KOPT-K1 (cell line): ENCODE measurements at regions not wholly inside any gene's neighbourhood (a gene's known extent, or its start where the extent isn't known, plus 50 kb on each side); places are given as distances from the start of the nearest gene placed in this dataset.
"Not testable (repeated sequence)": the region's sequence is repeated elsewhere in the genome, so short reads cannot be mapped to it uniquely, and the experiment has no call there.

Experiments used
- H3K27ac ChIP-seq: fragments of 200-600 bp; sonication (generic); 2 replicates; pipeline ENCODE4 v1.5.1; 2016; ENCODE audit warnings: antibody characterized with exemption, mild to moderate bottlenecking, low read depth, low read length; ENCODE audit not compliant: poor library complexity, severe bottlenecking
- H3K36me3 ChIP-seq: fragments of 200-600 bp; sonication (generic); 2 replicates; pipeline ENCODE4 v1.5.1; 2017; ENCODE audit warnings: antibody characterized with exemption, mild to moderate bottlenecking, low read length, moderate library complexity; ENCODE audit not compliant: insufficient read depth
- H3K9me3 ChIP-seq: fragments of 200-600 bp; sonication (generic); 2 replicates; pipeline ENCODE4 v1.5.1; 2017; ENCODE audit warnings: antibody characterized with exemption, low read length, mild to moderate bottlenecking; ENCODE audit not compliant: insufficient read depth, poor library complexity, severe bottlenecking

DNA sequence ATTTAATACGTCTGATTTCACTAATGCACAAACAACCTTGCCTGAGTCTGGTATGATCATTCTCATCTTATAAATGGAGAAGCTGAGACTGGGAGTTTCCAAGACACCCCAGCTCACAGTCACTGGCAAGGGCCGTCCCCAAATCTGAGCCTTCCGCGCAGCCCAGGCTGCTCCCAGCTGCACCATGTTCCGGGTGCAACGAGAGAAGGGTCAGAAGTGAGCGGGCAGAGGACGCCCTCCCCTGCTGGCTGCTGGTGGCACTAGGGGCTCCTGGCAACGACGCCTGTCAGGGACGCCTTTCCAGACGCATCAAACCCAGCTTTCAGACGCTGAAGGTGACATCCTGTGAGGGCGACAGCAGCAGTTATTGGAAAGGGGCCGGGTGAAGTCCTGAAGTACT, 115.3 kb upstream of the PROKR2 start:
- H3K36me3 ChIP-seq = no peaks in the 10 kb centered on the region
- H3K27ac ChIP-seq = no peak overlapping the region
- no peaks in the 10 kb centered on the region for H3K9me3 ChIP-seq

DNA sequence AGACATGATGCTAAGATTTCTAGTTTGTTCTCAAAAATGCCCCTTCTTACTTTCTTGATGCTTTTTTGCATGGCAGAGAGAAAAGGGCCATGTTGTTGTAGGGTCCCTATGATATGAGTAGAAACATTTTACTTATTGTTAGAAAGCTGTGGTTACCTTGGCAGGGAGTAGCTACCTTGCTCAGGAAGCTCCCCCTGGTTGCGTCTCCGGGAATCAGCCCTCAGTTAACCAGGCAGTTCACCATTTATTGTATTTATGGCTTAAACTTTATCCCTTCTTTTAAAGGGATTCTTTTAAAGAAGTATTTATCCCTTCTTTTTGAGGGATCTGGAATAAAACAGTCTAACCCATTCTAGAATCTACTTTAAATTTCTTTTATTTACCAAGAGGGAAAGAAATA, 113.9 kb upstream of the PROKR2 start:
- no peak overlapping the region for H3K27ac ChIP-seq
- no peaks in the 10 kb centered on the region for H3K9me3 ChIP-seq
- no peaks in the 10 kb centered on the region for H3K36me3 ChIP-seq

- Histone ChIP-seq H3K27ac (no peak overlapping the region), H3K9me3 (no peaks in the 10 kb centered on the region), H3K36me3 (no peaks in the 10 kb centered on the region)
Observed at GRCh38 chr20:5426026-5426425, 109.3 kb upstream of the PROKR2 start.

GRCh38 chr20:5416086-5416485, 99.3 kb upstream of the PROKR2 start:
- Histone ChIP-seq H3K36me3 (no peaks in the 10 kb centered on the region), H3K9me3 (peaks cover 12% of the 10 kb centered on the region), H3K27ac (no peak overlapping the region)

- Histone ChIP-seq H3K36me3 (no peaks in the 10 kb centered on the region), H3K9me3 (peaks cover 7% of the 10 kb centered on the region), H3K27ac (no peak overlapping the region)
Observed at GRCh38 chr20:5413394-5413793, 96.6 kb upstream of the PROKR2 start.

- H3K27ac ChIP-seq = no peak overlapping the region
- peaks cover 7% of the 10 kb centered on the region for H3K9me3 ChIP-seq
- no peaks in the 10 kb centered on the region for H3K36me3 ChIP-seq
Observed at GRCh38 chr20:5410470-5410869, 93.7 kb upstream of the PROKR2 start.

DNA sequence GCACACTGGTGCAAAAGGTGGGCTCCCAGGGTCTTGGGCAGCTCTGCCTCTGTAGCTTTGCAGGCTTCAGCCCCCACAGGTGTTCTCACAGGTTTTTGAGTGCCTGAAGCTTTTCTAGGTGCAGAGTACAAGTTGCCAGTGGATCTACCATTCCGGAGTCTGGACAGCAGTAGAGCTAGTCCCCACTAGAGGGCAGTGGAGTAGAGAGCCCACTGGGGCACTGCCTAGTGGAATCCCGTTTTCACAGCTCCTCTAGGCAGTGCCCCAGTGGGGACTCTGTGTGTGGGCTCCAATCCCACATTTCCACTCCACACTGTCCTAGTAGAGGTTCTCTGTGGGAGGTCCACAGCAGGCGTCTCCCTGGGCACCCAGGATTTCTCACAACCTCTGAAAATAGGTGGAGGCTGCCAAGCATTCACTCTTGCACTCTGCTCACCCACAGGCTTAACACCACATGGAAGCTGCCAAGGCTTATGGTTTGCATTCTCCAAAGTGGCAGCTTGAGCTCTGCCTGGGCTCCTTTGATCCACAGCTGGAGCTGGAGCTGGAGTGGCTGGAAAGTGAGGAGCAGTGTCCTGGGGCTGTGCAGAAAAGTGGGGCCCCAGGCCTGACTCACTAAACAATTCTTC, 86.3 kb upstream of the PROKR2 start:
- Histone ChIP-seq H3K27ac (no peak overlapping the region), H3K36me3 (no peaks in the 10 kb centered on the region), H3K9me3 (peaks cover 3% of the 10 kb centered on the region)

GRCh38 chr20:5401277-5401875, 84.6 kb upstream of the PROKR2 start:
- H3K9me3 ChIP-seq = peaks cover 3% of the 10 kb centered on the region
- no peak overlapping the region for H3K27ac ChIP-seq
- H3K36me3 ChIP-seq = no peaks in the 10 kb centered on the region

- H3K27ac ChIP-seq = no peak overlapping the region
- H3K9me3 ChIP-seq = peaks cover 3% of the 10 kb centered on the region
- H3K36me3 ChIP-seq = no peaks in the 10 kb centered on the region
Observed at GRCh38 chr20:5400164-5400762, 83.5 kb upstream of the PROKR2 start.

DNA sequence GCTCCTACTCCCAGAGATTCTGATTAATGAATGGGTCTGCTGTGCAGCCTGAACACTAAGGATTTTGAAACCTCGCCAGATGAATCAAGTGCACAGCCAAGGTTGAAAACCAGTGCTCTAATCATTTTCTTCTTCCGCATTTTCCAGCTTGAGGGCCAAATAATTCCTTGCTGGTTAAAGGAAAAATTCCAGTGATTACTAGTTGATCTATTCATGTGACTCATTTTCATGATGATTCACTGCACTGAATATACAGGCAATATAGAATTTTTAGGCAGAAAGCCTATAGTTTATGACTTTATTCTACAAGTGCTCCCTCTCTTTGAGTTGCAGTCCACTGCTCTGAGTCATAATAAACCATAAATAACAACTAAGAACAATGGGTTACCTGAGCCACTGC, 80.6 kb upstream of the PROKR2 start:
- Histone ChIP-seq H3K27ac (no peak overlapping the region), H3K36me3 (no peaks in the 10 kb centered on the region), H3K9me3 (no peaks in the 10 kb centered on the region)

- Histone ChIP-seq H3K36me3 (no peaks in the 10 kb centered on the region), H3K9me3 (no peaks in the 10 kb centered on the region), H3K27ac (no peak overlapping the region)
Observed at GRCh38 chr20:5395932-5396727, 79.4 kb upstream of the PROKR2 start.

- H3K9me3 ChIP-seq = no peaks in the 10 kb centered on the region
- H3K36me3 ChIP-seq = no peaks in the 10 kb centered on the region
- no peak overlapping the region for H3K27ac ChIP-seq
Observed at GRCh38 chr20:5393218-5393870, 76.6 kb upstream of the PROKR2 start.

DNA sequence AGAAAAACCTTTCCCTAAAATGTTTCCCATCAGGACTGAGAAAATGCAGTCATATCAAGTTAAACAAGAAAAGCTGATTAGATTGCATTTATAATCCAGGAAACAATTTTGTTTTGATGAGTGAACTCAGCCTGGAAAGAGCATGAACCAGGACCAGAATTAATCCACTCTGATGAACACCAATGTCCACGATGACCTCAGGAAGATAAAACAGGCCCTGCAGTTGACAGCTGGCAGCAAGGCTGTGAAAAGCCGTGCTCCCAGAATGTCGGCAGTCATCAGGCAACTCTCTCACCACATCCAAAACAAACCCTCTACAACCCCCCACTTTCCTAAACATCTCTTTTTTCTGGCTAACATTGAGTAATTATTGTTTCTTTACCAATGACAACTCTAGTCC, 74.0 kb upstream of the PROKR2 start:
- Histone ChIP-seq H3K9me3 (no peaks in the 10 kb centered on the region), H3K36me3 (no peaks in the 10 kb centered on the region), H3K27ac (no peak overlapping the region)

- not testable (repeated sequence) for H3K36me3 ChIP-seq, H3K9me3 ChIP-seq, H3K27ac ChIP-seq
Observed at GRCh38 chr20:5386846-5387245, 70.1 kb upstream of the PROKR2 start.

DNA sequence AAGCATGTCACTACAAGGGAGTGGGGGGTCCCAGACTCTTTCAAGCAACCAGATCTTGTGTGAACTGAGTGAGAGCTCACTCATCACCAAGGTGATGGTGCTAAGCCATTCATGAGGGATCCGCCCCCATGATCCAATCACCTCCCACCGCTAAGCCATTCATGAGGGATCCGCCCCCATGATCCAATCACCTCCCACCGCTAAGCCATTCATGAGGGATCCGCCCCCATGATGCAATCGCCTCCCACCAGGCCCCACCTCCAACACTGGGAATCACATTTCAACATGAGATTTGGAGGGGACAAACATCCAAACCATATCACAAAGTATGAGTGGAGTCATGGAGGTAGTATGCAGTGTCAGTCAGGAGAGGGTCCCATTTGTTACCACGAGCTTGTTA, 64.8 kb upstream of the PROKR2 start:
- not testable (repeated sequence) for H3K9me3 ChIP-seq, H3K36me3 ChIP-seq, H3K27ac ChIP-seq
